ENCODE measurements at regions not wholly inside any gene's neighbourhood (a gene's known extent, or its start where the extent isn't known, plus 50 kb on each side); places are given as distances from the start of the nearest gene placed in this dataset.
"Not testable (repeated sequence)": the region's sequence is repeated elsewhere in the genome, so short reads cannot be mapped to it uniquely, and the experiment has no call there.

GRCh38 chr10:53069013-53069412, 296.4 kb upstream of the MBL2 start:
- Histone ChIP-seq H3K36me3 (ENCODE audit: low read depth) (no peaks in the 10 kb centered on the region), H3K4me1 (ENCODE audit: low read depth) (no peaks in the 10 kb centered on the region), H3K4me3 (no peak overlapping the region), H3K9me3 (no peaks in the 10 kb centered on the region)
- ATAC-seq (no peak), DNase-seq (no peak)
- no peak for TF ChIP-seq CTCF (IDR thresholded peaks at IDR 0.05)
- intact Hi-C loops (cut with DNase I, micrococcal nuclease) = no loop called here

- no peaks in the 10 kb centered on the region for H3K36me3 ChIP-seq (ENCODE audit: low read depth)
- intact Hi-C loops (cut with DNase I, micrococcal nuclease) = no loop called here
- H3K4me3 ChIP-seq = no peak overlapping the region
- ATAC-seq (no peak), DNase-seq (no peak)
- H3K4me1 ChIP-seq (ENCODE audit: low read depth) = no peaks in the 10 kb centered on the region
- TF ChIP-seq CTCF (IDR thresholded peaks at IDR 0.05) = no peak
- H3K9me3 ChIP-seq = no peaks in the 10 kb centered on the region
Measured at GRCh38 chr10:53064614-53065013, 292.0 kb upstream of the MBL2 start.

- H3K4me3 ChIP-seq = no peak overlapping the region
- DNase-seq (no peak), ATAC-seq (no peak)
- TF ChIP-seq CTCF (IDR thresholded peaks at IDR 0.05) = no peak
- no peaks in the 10 kb centered on the region for H3K36me3 ChIP-seq (ENCODE audit: low read depth)
- H3K9me3 ChIP-seq = peaks cover 2% of the 10 kb centered on the region
- intact Hi-C loops (cut with DNase I, micrococcal nuclease) = no loop called here
- no peaks in the 10 kb centered on the region for H3K4me1 ChIP-seq (ENCODE audit: low read depth)
Measured at GRCh38 chr10:53063805-53064204, 291.2 kb upstream of the MBL2 start.

- TF ChIP-seq CTCF (IDR thresholded peaks at IDR 0.05) = no peak
- H3K9me3 ChIP-seq = no peaks in the 10 kb centered on the region
- intact Hi-C loops (cut with DNase I, micrococcal nuclease) = no loop called here
- ATAC-seq (no peak), DNase-seq (no peak)
- no peaks in the 10 kb centered on the region for H3K4me1 ChIP-seq (ENCODE audit: low read depth)
- H3K36me3 ChIP-seq (ENCODE audit: low read depth) = no peaks in the 10 kb centered on the region
- H3K4me3 ChIP-seq = no peak overlapping the region
Measured at GRCh38 chr10:53052521-53053164, 280.1 kb upstream of the MBL2 start.

- no peak for TF ChIP-seq CTCF (IDR thresholded peaks at IDR 0.05)
- H3K9me3 ChIP-seq = no peaks in the 10 kb centered on the region
- H3K36me3 ChIP-seq (ENCODE audit: low read depth) = no peaks in the 10 kb centered on the region
- intact Hi-C loops (cut with DNase I, micrococcal nuclease) = no loop called here
- ATAC-seq = no peak
- H3K4me3 ChIP-seq = no peak overlapping the region
- no peak for DNase-seq
- peaks cover 3% of the 10 kb centered on the region for H3K4me1 ChIP-seq (ENCODE audit: low read depth)
Measured at GRCh38 chr10:53045315-53045714, 272.7 kb upstream of the MBL2 start.

- H3K4me1 ChIP-seq (ENCODE audit: low read depth); ATAC-seq; H3K4me3 ChIP-seq; H3K36me3 ChIP-seq (ENCODE audit: low read depth); DNase-seq; intact Hi-C loops (cut with DNase I, micrococcal nuclease); H3K9me3 ChIP-seq: not testable (repeated sequence)
Measured at GRCh38 chr10:53035823-53036222, 263.2 kb upstream of the MBL2 start.

All from mucosa of descending colon (tissue), 3 donors.